Neural progenitor cell (in vitro differentiated cells): ENCODE measurements at regions not wholly inside any gene's neighbourhood (a gene's known extent, or its start where the extent isn't known, plus 50 kb on each side); places are given as distances from the start of the nearest gene placed in this dataset.
A peak's percentile ranks its signal among the peaks of the same experiment; 100 is the strongest.

Experiments
- DNase-seq: peaks from one replicate; pipeline ENCODE4 v3.0.0-alpha.2; 2016; ENCODE audit warnings: low spot score
- H2AFZ ChIP-seq: fragments of 200-600 bp; sonication (generic); replicated peaks from 2 replicates; pipeline ENCODE4 v1.6.1; 2016; ENCODE audit warnings: antibody characterized with exemption
- H3F3A ChIP-seq: fragments of 200-600 bp; sonication (generic); 2 replicates; pipeline ENCODE4 v1.6.1; 2016; ENCODE audit warnings: antibody characterized with exemption, low read depth
- H3K27ac ChIP-seq: fragments of 200-600 bp; sonication (generic); 2 replicates; pipeline ENCODE4 v1.5.1; 2016; ENCODE audit warnings: mild to moderate bottlenecking
- H3K27me3 ChIP-seq: fragments of 200-600 bp; sonication (generic); 2 replicates; pipeline ENCODE4 v1.6.1; 2016; ENCODE audit warnings: mild to moderate bottlenecking, moderate library complexity
- H3K36me3 ChIP-seq: fragments of 200-600 bp; sonication (generic); 2 replicates; pipeline ENCODE4 v1.5.1; 2016
- H3K4me1 ChIP-seq: fragments of 200-600 bp; sonication (generic); 2 replicates; pipeline ENCODE4 v1.6.1; 2016; ENCODE audit warnings: mixed run types
- H3K4me2 ChIP-seq: fragments of 200-600 bp; sonication (generic); 2 replicates; pipeline ENCODE4 v1.6.1; 2016
- H3K4me3 ChIP-seq: fragments of 200-600 bp; sonication (generic); 2 replicates; pipeline ENCODE4 v1.5.1; 2016
- H3K79me2 ChIP-seq: fragments of 200-600 bp; sonication (generic); 2 replicates; pipeline ENCODE4 v1.6.1; 2016; ENCODE audit warnings: low read depth
- H3K9ac ChIP-seq: fragments of 200-600 bp; sonication (generic); 2 replicates; pipeline ENCODE4 v1.6.1; 2016
- H3K9me3 ChIP-seq: fragments of 200-600 bp; sonication (generic); 2 replicates; pipeline ENCODE4 v1.5.1; 2016; ENCODE audit warnings: low read depth
- H4K20me1 ChIP-seq: fragments of 200-600 bp; sonication (generic); 2 replicates; pipeline ENCODE4 v1.6.1; 2016; ENCODE audit warnings: low read depth
- H3K27ac Mint-ChIP-seq: 3 replicates; pipeline ENCODE4 v1.8.0; 2021; ENCODE audit warnings: mixed read lengths
- H3K27me3 Mint-ChIP-seq: 2 replicates; pipeline ENCODE4 v1.8.0; 2022; ENCODE audit warnings: low read depth, mild to moderate bottlenecking, inconsistent platforms, moderate library complexity, mixed read lengths; ENCODE audit not compliant: insufficient read depth
- H3K36me3 Mint-ChIP-seq: 3 replicates; pipeline ENCODE4 v1.8.0; 2021; ENCODE audit warnings: mixed read lengths
- H3K4me1 Mint-ChIP-seq: 3 replicates; pipeline ENCODE4 v1.8.0; 2021; ENCODE audit warnings: mixed read lengths
- H3K4me3 Mint-ChIP-seq: 3 replicates; pipeline ENCODE4 v1.8.0; 2021; ENCODE audit warnings: mild to moderate bottlenecking, moderate library complexity, mixed read lengths
- H3K9me3 Mint-ChIP-seq: 3 replicates; pipeline ENCODE4 v1.8.0; 2020; ENCODE audit warnings: mixed read lengths
- EZH2 ChIP-seq: fragments of 200-600 bp; sonication (generic); IDR thresholded peaks from 2 replicates; pipeline ENCODE4 v1.6.1; 2017; ENCODE audit warnings: antibody characterized with exemption, mild to moderate bottlenecking, moderate library complexity
- TF ChIP-seq, protein P1 (sequence below): fragments of 200-600 bp; sonication (generic); IDR thresholded peaks from 2 replicates; pipeline ENCODE4 v1.5.1; 2017; ENCODE audit warnings: antibody characterized with exemption, mild to moderate bottlenecking

GRCh38 chr1:241408170-241408569 is 51.2 kb upstream of the RGS7 start:
- Mint-ChIP-seq H3K4me1 (no peaks in the 10 kb centered on the region), H3K27me3 (peaks cover 2% of the 10 kb centered on the region), H3K36me3 (no peaks in the 10 kb centered on the region), H3K27ac (no peak overlapping the region), H3K4me3 (no peak overlapping the region), H3K9me3 (no peaks in the 10 kb centered on the region)
- Histone ChIP-seq H3K4me1 (no peaks in the 10 kb centered on the region), H2AFZ (no peak overlapping the region), H3K36me3 (no peaks in the 10 kb centered on the region), H3K79me2 (no peaks in the 10 kb centered on the region), H3K9ac (no peak overlapping the region), H3K27ac (no peak overlapping the region), H3K4me3 (no peak overlapping the region), H3F3A (no peaks in the 10 kb centered on the region), H3K4me2 (no peak overlapping the region), H3K27me3 (no peaks in the 10 kb centered on the region), H3K9me3 (no peaks in the 10 kb centered on the region), H4K20me1 (no peaks in the 10 kb centered on the region)
- TF ChIP-seq EZH2 = no peak
- TF ChIP-seq, protein P1, sequence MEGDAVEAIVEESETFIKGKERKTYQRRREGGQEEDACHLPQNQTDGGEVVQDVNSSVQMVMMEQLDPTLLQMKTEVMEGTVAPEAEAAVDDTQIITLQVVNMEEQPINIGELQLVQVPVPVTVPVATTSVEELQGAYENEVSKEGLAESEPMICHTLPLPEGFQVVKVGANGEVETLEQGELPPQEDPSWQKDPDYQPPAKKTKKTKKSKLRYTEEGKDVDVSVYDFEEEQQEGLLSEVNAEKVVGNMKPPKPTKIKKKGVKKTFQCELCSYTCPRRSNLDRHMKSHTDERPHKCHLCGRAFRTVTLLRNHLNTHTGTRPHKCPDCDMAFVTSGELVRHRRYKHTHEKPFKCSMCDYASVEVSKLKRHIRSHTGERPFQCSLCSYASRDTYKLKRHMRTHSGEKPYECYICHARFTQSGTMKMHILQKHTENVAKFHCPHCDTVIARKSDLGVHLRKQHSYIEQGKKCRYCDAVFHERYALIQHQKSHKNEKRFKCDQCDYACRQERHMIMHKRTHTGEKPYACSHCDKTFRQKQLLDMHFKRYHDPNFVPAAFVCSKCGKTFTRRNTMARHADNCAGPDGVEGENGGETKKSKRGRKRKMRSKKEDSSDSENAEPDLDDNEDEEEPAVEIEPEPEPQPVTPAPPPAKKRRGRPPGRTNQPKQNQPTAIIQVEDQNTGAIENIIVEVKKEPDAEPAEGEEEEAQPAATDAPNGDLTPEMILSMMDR = peak; percentile 40
- DNase-seq = peak; percentile 11
